Skeletal muscle tissue (tissue), 3 donors: ENCODE measurements at regions not wholly inside any gene's neighbourhood (a gene's known extent, or its start where the extent isn't known, plus 50 kb on each side); places are given as distances from the start of the nearest gene placed in this dataset.
"Not testable (repeated sequence)": the region's sequence is repeated elsewhere in the genome, so short reads cannot be mapped to it uniquely, and the experiment has no call there.

Experiments used
- H3K27ac ChIP-seq: one replicate; pipeline ENCODE4 v1.7.0; 2013; ENCODE audit warnings: mild to moderate bottlenecking, low read depth, low read length, inconsistent platforms
- H3K27me3 ChIP-seq, 3 donors: one replicate each; pipeline ENCODE4 v1.7.0; 2013; ENCODE audit warnings: low read length in 3 of 3; ENCODE audit not compliant: control insufficient read depth in 3 of 3, insufficient read depth in 3 of 3
- H3K36me3 ChIP-seq, 3 donors: one replicate each; pipeline ENCODE4 v1.7.0; 2013; ENCODE audit warnings: low read length in 3 of 3; ENCODE audit not compliant: control insufficient read depth in 3 of 3, insufficient read depth in 3 of 3
- H3K4me1 ChIP-seq, 3 donors: one replicate each; pipeline ENCODE4 v1.7.0; 2013; ENCODE audit warnings: low read length in 3 of 3, mild to moderate bottlenecking in 3 of 3; ENCODE audit not compliant: control insufficient read depth in 3 of 3, insufficient read depth in 3 of 3
- H3K4me3 ChIP-seq, 3 donors: one replicate each; pipeline ENCODE4 v1.7.0; 2013; ENCODE audit warnings: low read length in 3 of 3
- H3K9ac ChIP-seq, 3 donors: one replicate each; pipeline ENCODE4 v1.7.0; 2013; ENCODE audit warnings: low read length in 3 of 3, mild to moderate bottlenecking in 3 of 3, moderate library complexity in 2 of 3, low read depth in 1 of 3
- H3K9me3 ChIP-seq, 3 donors: one replicate each; pipeline ENCODE4 v1.7.0; 2013; ENCODE audit warnings: low read length in 3 of 3; ENCODE audit not compliant: control insufficient read depth in 3 of 3
- donor health status: Osteomylitis.

DNA sequence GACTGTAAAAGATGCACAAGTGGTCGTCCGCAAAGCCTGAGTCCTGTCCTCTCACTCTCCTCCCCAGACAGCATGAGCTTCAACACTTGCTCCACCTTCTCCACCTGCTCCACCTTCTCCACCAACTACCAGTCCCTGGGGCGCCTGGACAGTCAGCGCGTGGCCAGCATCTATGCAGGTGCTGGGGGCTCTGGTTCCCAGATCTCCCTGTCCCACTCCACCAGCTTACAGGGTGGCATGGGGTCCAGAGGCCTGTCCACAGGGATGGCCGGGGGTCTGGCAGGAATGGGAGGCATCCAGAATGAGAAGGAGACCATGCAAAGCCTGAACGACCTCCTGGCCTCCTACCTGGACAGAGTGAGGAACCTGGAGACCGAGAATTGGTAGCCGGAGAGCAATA is 162.2 kb upstream of the NT5E start:
- H3K4me1 ChIP-seq = no peaks in the 10 kb centered on the region
- H3K27me3 ChIP-seq = no peaks in the 10 kb centered on the region
- no peak overlapping the region for H3K9ac ChIP-seq
- no peaks in the 10 kb centered on the region for H3K36me3 ChIP-seq
- H3K4me3 ChIP-seq = no peak overlapping the region
- no peak overlapping the region for H3K27ac ChIP-seq
- no peaks in the 10 kb centered on the region for H3K9me3 ChIP-seq

DNA sequence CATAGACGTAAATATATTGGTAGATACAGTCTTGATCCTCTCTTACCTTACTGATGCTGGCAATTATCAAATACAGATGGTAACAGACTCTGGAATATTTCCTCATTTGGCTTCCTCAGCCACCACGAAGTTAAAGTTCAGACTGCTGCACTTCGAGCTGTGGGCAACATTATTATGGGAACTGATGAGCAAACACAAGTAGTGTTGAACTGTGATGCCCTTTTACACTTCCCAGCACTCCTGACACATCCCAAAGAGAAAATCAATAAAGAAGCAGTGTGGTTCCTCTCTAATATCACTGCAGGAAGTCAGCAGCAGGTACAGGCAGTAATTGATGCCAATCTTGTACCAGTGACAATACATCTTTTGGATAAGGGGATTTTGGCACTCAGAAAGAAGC is 162.7 kb upstream of the NT5E start:
- no peak overlapping the region for H3K27ac ChIP-seq
- no peaks in the 10 kb centered on the region for H3K4me1 ChIP-seq
- H3K9me3 ChIP-seq = no peaks in the 10 kb centered on the region
- no peaks in the 10 kb centered on the region for H3K27me3 ChIP-seq
- H3K4me3 ChIP-seq = no peak overlapping the region
- no peaks in the 10 kb centered on the region for H3K36me3 ChIP-seq
- no peak overlapping the region for H3K9ac ChIP-seq

DNA sequence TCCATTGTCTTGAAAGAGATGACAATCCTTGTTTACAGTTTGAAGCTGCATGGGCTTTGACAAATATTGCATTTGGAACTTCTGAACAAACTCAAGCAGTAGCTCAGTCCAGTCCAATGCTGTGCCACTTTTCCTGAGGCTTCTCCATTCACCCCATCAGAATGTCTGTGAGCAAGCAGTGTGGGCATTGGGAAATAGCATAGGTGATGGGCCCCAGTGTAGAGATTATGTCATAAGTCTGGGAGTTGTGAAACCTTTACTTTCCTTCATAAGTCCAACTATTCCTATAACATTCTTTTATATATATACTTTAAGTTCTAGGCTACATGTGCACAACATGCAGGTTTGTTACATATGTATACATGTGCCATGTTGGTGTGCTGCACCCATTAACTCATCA is 163.4 kb upstream of the NT5E start:
- not testable (repeated sequence) for H3K27ac ChIP-seq, H3K9me3 ChIP-seq, H3K27me3 ChIP-seq, H3K4me3 ChIP-seq, H3K4me1 ChIP-seq, H3K36me3 ChIP-seq, H3K9ac ChIP-seq

GRCh38 chr6:85285934-85286333 is 163.9 kb upstream of the NT5E start:
- Histone ChIP-seq H3K36me3 (no peaks in the 10 kb centered on the region), H3K4me1 (no peaks in the 10 kb centered on the region), H3K27ac (no peak overlapping the region), H3K27me3 (no peaks in the 10 kb centered on the region), H3K9me3 (no peaks in the 10 kb centered on the region), H3K9ac (no peak overlapping the region), H3K4me3 (no peak overlapping the region)

- H3K27me3 ChIP-seq = no peaks in the 10 kb centered on the region
- no peaks in the 10 kb centered on the region for H3K4me1 ChIP-seq
- no peak overlapping the region for H3K9ac ChIP-seq
- H3K4me3 ChIP-seq = no peak overlapping the region
- H3K27ac ChIP-seq = no peak overlapping the region
- H3K36me3 ChIP-seq = no peaks in the 10 kb centered on the region
- H3K9me3 ChIP-seq = no peaks in the 10 kb centered on the region
Observed at GRCh38 chr6:85285114-85285513, 164.8 kb upstream of the NT5E start.

DNA sequence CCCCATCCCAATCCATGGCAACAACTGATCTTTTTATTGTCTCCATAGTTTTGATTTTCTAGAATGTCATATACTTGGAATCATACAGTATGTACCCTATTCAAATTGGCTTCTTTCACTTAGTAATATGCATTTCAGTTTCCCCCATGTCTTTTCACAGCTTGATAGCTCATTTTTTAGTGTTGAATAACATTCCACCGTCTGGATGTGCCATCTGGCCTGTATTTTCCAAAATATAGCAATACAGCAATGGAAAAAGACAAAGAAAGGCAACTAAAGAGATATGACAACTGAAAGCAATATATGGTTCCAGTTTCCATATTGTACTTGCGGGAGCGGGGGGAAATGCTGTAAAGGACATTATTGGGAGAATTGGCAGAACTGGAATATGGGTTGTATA is 166.4 kb upstream of the NT5E start:
- no peaks in the 10 kb centered on the region for H3K27me3 ChIP-seq
- no peak overlapping the region for H3K4me3 ChIP-seq
- H3K27ac ChIP-seq = no peak overlapping the region
- no peaks in the 10 kb centered on the region for H3K4me1 ChIP-seq
- H3K9me3 ChIP-seq = no peaks in the 10 kb centered on the region
- no peaks in the 10 kb centered on the region for H3K36me3 ChIP-seq
- H3K9ac ChIP-seq = no peak overlapping the region

GRCh38 chr6:85278466-85279035 is 171.3 kb upstream of the NT5E start:
- Histone ChIP-seq H3K27me3 (no peaks in the 10 kb centered on the region), H3K4me1 (no peaks in the 10 kb centered on the region), H3K36me3 (no peaks in the 10 kb centered on the region), H3K9ac (no peak overlapping the region), H3K27ac (no peak overlapping the region), H3K4me3 (no peak overlapping the region), H3K9me3 (no peaks in the 10 kb centered on the region)

- H3K9ac ChIP-seq, H3K27ac ChIP-seq, H3K4me1 ChIP-seq, H3K9me3 ChIP-seq, H3K27me3 ChIP-seq, H3K36me3 ChIP-seq, H3K4me3 ChIP-seq: not testable (repeated sequence)
Observed at GRCh38 chr6:85276026-85276425, 173.9 kb upstream of the NT5E start.

DNA sequence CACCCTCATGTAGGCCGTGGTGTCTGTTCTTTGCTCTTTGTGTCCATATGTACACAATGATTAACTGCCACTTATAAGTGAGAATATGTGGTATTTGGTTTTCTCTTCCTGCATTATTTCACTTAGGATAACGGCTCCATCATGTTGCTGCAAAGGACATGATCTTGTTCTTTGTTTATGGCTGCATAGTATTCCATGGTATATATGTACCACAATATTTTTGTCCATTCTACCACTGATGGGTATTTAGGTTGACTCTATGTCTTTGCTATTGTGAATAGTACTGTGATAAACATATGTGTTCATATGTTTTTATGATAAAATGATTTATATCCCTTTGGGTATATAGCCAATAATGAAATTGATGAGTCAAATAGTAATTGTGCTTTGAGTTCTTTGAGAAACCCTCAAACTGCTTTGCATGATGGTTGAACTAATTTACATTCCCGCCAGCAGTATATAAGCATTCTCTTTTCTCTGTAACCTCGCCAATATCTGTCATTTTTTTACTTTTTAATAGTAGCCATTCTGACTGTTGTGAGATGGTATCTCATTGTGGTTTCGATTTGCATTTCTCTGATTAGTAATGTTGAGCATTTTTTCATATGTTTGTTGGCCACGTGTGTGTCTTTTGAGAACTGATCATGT is 174.4 kb upstream of the NT5E start:
- H3K9me3 ChIP-seq = no peaks in the 10 kb centered on the region
- no peak overlapping the region for H3K27ac ChIP-seq
- H3K4me1 ChIP-seq = no peaks in the 10 kb centered on the region
- H3K36me3 ChIP-seq = no peaks in the 10 kb centered on the region
- H3K9ac ChIP-seq = no peak overlapping the region
- no peaks in the 10 kb centered on the region for H3K27me3 ChIP-seq
- H3K4me3 ChIP-seq = no peak overlapping the region

GRCh38 chr6:85273870-85274269 is 176.0 kb upstream of the NT5E start:
- no peak overlapping the region for H3K4me3 ChIP-seq
- H3K36me3 ChIP-seq = no peaks in the 10 kb centered on the region

More at GRCh38 chr6:85273870-85274269, 176.0 kb upstream of the NT5E start:
- Histone ChIP-seq H3K27ac (no peak overlapping the region), H3K27me3 (no peaks in the 10 kb centered on the region), H3K4me1 (no peaks in the 10 kb centered on the region), H3K9ac (no peak overlapping the region), H3K9me3 (no peaks in the 10 kb centered on the region)
